ENCODE measurements at regions not wholly inside any gene's neighbourhood (a gene's known extent, or its start where the extent isn't known, plus 50 kb on each side); places are given as distances from the start of the nearest gene placed in this dataset.

GRCh38 chr22:47250995-47251765, 488.7 kb downstream of the TBC1D22A start:
- no peak for TF ChIP-seq CTCF (IDR thresholded peaks at IDR 0.05; ENCODE audit: low read depth, low read length)
- TF ChIP-seq POLR2A (IDR thresholded peaks at IDR 0.05; ENCODE audit: extremely low read depth, insufficient read length), result no peak
- TF ChIP-seq MAX (IDR thresholded peaks at IDR 0.05; ENCODE audit: low read depth, low read length), result no peak
- TF ChIP-seq MYC (IDR thresholded peaks at IDR 0.05; ENCODE audit: low read depth, low read length), result no peak

Data from NB4 (cell line).